Brain microvascular endothelial cell (primary cell): ENCODE measurements at regions not wholly inside any gene's neighbourhood (a gene's known extent, or its start where the extent isn't known, plus 50 kb on each side); places are given as distances from the start of the nearest gene placed in this dataset.

Experiments used
- DNase-seq: peaks from one replicate; pipeline ENCODE4 v3.0.0-alpha.2; 2020
- H3K27ac ChIP-seq: fragments of 250-450 bp; sonication (Bioruptor Pico); 2 replicates; pipeline ENCODE4 v1.5.1; 2020; ENCODE audit warnings: mild to moderate bottlenecking, moderate library complexity
- H3K27me3 ChIP-seq: fragments of 250-450 bp; sonication (Bioruptor Pico); replicated peaks from 2 replicates; pipeline ENCODE4 v1.5.1; 2020; ENCODE audit warnings: mild to moderate bottlenecking
- H3K36me3 ChIP-seq: fragments of 250-450 bp; sonication (Bioruptor Pico); replicated peaks from 2 replicates; pipeline ENCODE4 v1.5.1; 2020; ENCODE audit warnings: mild to moderate bottlenecking
- H3K4me3 ChIP-seq: 2 replicates; pipeline ENCODE4 v1.5.1; 2011; ENCODE audit warnings: low read depth, mild to moderate bottlenecking, control low read depth, low read length, moderate library complexity
- CTCF ChIP-seq: IDR thresholded peaks from 2 replicates; pipeline ENCODE4 v1.5.1; 2011; ENCODE audit warnings: low read depth, mild to moderate bottlenecking, moderate library complexity, low read length, control low read depth, inconsistent platforms; ENCODE audit errors: missing control alignments
- in situ Hi-C: cut with HindIII; loops from 2 replicates; pipeline ENCODE4 v1.10.0; 2017; ENCODE audit warnings: low sequenced_read_pairs, low pct_ligation_motif_present

GRCh38 chrX:46278572-46278971 lies 266.6 kb downstream of the ZNF674 start:
- Histone ChIP-seq H3K27me3 (no peaks in the 10 kb centered on the region), H3K4me3 (no peak overlapping the region), H3K36me3 (no peaks in the 10 kb centered on the region), H3K27ac (no peak overlapping the region)
- DNase-seq: no peak
- TF ChIP-seq CTCF: no peak
- in situ Hi-C loops: no loop called here

GRCh38 chrX:46268412-46268811 lies 276.8 kb downstream of the ZNF674 start:
- no peaks in the 10 kb centered on the region for H3K36me3 ChIP-seq
- no peak for DNase-seq
- in situ Hi-C loops: no loop called here
- TF ChIP-seq CTCF: no peak
- H3K4me3 ChIP-seq: no peak overlapping the region
- H3K27ac ChIP-seq: no peak overlapping the region
- H3K27me3 ChIP-seq: no peaks in the 10 kb centered on the region

DNA sequence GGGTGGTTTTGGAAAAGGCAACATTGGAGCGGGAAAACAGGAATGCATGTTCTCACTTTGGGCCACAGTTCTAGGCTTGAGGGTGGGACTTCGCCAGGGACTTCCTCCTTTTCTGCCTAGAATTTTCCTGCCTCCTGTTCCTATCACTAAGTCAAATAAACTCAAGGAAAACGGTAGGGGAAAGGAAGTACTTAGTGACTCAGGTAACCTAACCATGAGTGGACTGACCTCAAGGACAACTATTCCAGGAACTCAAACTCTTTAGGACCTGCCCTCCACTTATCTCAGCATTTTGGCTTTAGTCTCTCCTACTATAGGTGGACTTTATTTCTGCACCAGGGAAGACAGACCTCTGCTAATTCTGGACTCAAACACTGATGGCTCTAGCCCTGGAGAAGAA lies 281.7 kb downstream of the ZNF674 start:
- in situ Hi-C loops: no loop called here

GRCh38 chrX:46262304-46262703 lies 282.9 kb downstream of the ZNF674 start:
- DNase-seq: no peak
- no peak overlapping the region for H3K27ac ChIP-seq
- no peak for TF ChIP-seq CTCF
- no peaks in the 10 kb centered on the region for H3K36me3 ChIP-seq
- H3K27me3 ChIP-seq: no peaks in the 10 kb centered on the region
- in situ Hi-C loops: no loop called here
- H3K4me3 ChIP-seq: no peak overlapping the region

More for the DNA sequence above, 281.7 kb downstream of the ZNF674 start:
- Histone ChIP-seq H3K27me3 (no peaks in the 10 kb centered on the region), H3K4me3 (no peak overlapping the region), H3K27ac (no peak overlapping the region), H3K36me3 (no peaks in the 10 kb centered on the region)
- TF ChIP-seq CTCF: no peak
- no peak for DNase-seq

DNA sequence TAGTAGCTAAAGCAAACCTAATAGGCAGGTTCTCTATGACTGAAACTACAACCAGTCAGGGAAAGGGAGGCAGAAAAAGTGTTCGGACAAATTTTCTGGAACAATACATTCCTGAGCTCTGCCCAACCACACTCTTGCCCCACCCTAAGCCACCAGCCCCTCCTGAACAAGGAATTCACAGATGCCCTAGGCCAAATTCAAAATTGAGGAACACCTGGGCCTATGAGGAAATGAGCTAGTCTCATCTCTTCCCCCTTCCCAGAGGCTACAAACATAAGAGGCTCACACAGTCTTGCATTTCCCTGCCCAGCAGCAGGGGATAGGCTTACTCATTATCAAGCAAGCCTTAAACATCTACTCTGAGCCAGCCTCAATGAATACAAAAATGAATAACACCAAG lies 284.7 kb downstream of the ZNF674 start:
- no peak overlapping the region for H3K27ac ChIP-seq
- no peak overlapping the region for H3K4me3 ChIP-seq
- in situ Hi-C loops: no loop called here
- no peak for DNase-seq
- H3K36me3 ChIP-seq: no peaks in the 10 kb centered on the region
- H3K27me3 ChIP-seq: no peaks in the 10 kb centered on the region
- TF ChIP-seq CTCF: no peak

DNA sequence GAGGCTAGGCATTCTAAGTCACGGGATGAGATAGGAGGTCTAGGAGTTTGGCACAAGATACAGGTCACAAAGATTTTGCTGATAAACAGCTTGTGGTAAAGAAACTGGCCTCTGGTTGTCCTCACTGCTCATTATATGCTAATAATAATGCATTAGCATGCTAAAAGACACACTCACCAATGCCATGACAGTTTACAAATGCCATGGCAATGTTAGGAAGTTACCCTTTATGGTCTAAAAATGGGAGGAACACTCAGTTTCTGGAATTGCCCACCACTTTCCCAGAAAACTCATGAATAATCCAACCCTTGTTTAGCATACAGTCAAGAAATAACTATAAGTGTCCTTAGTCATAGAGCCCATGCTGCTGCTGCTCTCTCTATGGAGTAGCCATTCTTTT lies 286.9 kb downstream of the ZNF674 start:
- Histone ChIP-seq H3K36me3 (no peaks in the 10 kb centered on the region), H3K4me3 (no peak overlapping the region), H3K27ac (no peak overlapping the region), H3K27me3 (no peaks in the 10 kb centered on the region)
- DNase-seq: no peak
- TF ChIP-seq CTCF: no peak
- in situ Hi-C loops: no loop called here
